ENCODE measurements at regions not wholly inside any gene's neighbourhood (a gene's known extent, or its start where the extent isn't known, plus 50 kb on each side); places are given as distances from the start of the nearest gene placed in this dataset.

DNA sequence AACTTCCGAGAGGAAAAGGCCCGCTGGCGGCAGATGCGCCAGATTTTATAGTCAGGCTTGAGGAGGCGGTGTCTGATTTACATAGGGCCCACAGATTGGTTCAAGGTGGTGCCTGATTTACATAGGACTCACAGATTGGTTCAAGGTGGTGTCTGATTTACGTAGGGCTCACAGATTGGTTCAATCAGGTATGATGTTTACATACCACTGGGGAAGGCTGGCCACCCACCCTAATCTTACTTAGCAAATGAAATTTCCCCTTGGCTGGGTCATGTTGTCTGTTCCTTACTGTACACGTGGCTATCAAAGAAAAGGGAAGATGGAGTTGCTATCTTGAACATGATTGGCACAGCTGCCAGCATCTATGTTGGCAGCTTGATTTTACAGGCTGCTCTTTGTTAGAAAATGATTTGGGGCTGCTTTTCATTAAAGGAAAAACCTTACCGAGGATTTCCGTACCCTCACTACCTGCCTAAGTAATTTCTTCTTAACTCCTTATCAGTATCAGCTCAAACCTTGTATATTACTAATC lies 96.3 kb downstream of the SETD4 start:
- TF ChIP-seq, protein P1, sequence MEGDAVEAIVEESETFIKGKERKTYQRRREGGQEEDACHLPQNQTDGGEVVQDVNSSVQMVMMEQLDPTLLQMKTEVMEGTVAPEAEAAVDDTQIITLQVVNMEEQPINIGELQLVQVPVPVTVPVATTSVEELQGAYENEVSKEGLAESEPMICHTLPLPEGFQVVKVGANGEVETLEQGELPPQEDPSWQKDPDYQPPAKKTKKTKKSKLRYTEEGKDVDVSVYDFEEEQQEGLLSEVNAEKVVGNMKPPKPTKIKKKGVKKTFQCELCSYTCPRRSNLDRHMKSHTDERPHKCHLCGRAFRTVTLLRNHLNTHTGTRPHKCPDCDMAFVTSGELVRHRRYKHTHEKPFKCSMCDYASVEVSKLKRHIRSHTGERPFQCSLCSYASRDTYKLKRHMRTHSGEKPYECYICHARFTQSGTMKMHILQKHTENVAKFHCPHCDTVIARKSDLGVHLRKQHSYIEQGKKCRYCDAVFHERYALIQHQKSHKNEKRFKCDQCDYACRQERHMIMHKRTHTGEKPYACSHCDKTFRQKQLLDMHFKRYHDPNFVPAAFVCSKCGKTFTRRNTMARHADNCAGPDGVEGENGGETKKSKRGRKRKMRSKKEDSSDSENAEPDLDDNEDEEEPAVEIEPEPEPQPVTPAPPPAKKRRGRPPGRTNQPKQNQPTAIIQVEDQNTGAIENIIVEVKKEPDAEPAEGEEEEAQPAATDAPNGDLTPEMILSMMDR (IDR thresholded peaks at IDR 0.05; ENCODE audit: borderline replicate concordance): no peak
- Histone ChIP-seq H3K27ac (replicated peaks) (no peak overlapping the region), H3K9me3 (replicated peaks) (no peaks in the 10 kb centered on the region), H3K36me3 (no peaks in the 10 kb centered on the region), H3K4me3 (no peak overlapping the region), H3K4me1 (no peaks in the 10 kb centered on the region), H3K27me3 (ENCODE audit: low read depth) (peaks cover 53% of the 10 kb centered on the region)
- intact Hi-C loops (cut with micrococcal nuclease): no loop called here
- DNase-seq: no peak

DNA sequence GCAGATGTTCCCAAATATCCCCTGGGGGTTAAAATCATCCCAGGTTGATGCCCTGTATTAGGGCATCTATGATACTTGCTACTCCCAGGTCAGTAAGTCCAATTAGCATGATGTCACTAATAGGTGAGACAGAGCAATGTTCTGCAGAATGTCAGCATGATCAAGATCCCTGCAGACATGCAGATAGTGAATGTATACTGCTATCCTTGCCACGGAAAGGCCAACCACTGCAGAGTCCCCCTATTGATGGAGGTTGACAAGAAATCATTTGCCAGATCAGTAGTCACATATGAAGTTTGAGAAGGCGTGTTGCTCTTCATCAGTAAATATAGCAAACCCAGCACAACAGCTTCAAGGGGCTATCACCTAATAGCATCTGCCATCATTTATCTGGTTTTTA lies 97.4 kb downstream of the SETD4 start:
- no peaks in the 10 kb centered on the region for H3K36me3 ChIP-seq
- no peaks in the 10 kb centered on the region for H3K4me1 ChIP-seq
- intact Hi-C loops (cut with micrococcal nuclease): no loop called here
- H3K4me3 ChIP-seq: no peak overlapping the region
- peaks cover 54% of the 10 kb centered on the region for H3K27me3 ChIP-seq (ENCODE audit: low read depth)
- no peaks in the 10 kb centered on the region for H3K9me3 ChIP-seq (replicated peaks)
- DNase-seq: no peak
- TF ChIP-seq, protein P1 (IDR thresholded peaks at IDR 0.05; ENCODE audit: borderline replicate concordance): no peak
- H3K27ac ChIP-seq (replicated peaks): no peak overlapping the region

DNA sequence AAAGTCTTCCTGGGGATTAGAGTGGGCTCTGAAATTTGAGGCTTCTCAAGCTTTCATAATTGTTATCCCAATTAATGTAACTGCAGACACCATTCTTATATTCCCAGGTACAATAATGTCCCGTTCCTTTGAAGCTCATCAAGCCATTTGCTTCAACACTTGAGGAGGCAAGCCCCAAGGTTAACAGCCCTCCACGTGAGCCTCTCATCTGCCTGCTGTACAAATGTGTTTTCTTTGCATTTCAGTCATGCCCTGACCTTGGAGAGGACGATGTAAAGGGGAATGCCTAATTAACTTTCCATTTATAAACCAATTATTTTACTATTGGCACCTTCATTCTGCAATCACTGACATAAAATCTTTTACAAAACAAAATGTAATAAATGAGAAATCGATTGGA lies 106.3 kb downstream of the SETD4 start:
- DNase-seq: no peak
- no peak overlapping the region for H3K4me3 ChIP-seq
- intact Hi-C loops (cut with micrococcal nuclease): no loop called here
- H3K36me3 ChIP-seq: no peaks in the 10 kb centered on the region
- H3K9me3 ChIP-seq (replicated peaks): no peaks in the 10 kb centered on the region
- no peak overlapping the region for H3K27ac ChIP-seq (replicated peaks)
- H3K27me3 ChIP-seq (ENCODE audit: low read depth): peaks cover 48% of the 10 kb centered on the region
- TF ChIP-seq, protein P1 (IDR thresholded peaks at IDR 0.05; ENCODE audit: borderline replicate concordance): no peak
- no peaks in the 10 kb centered on the region for H3K4me1 ChIP-seq

DNA sequence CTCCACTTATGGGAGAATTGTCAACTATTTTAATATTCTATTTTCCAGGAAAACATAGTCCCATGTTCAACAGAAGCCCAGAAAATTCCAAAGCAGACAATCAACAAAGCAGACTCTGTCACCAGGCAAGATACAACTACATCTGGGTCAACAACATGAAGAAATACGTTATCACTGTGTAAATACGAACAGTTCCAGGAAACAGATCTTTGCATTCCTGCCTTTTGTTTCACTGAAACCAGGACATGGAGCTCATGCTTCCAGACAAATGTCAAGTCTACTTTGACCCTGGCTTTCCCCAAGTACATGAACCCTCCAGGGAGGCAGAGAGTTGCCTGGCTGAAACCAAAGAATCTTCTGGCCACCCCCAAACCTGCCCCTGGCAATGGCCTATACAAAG lies 106.7 kb downstream of the SETD4 start:
- H3K36me3 ChIP-seq: no peaks in the 10 kb centered on the region
- intact Hi-C loops (cut with micrococcal nuclease): no loop called here
- no peak overlapping the region for H3K27ac ChIP-seq (replicated peaks)
- TF ChIP-seq, protein P1 (IDR thresholded peaks at IDR 0.05; ENCODE audit: borderline replicate concordance): no peak
- H3K27me3 ChIP-seq (ENCODE audit: low read depth): peaks cover 48% of the 10 kb centered on the region
- DNase-seq: no peak
- no peak overlapping the region for H3K4me3 ChIP-seq
- no peaks in the 10 kb centered on the region for H3K9me3 ChIP-seq (replicated peaks)
- H3K4me1 ChIP-seq: no peaks in the 10 kb centered on the region

DNA sequence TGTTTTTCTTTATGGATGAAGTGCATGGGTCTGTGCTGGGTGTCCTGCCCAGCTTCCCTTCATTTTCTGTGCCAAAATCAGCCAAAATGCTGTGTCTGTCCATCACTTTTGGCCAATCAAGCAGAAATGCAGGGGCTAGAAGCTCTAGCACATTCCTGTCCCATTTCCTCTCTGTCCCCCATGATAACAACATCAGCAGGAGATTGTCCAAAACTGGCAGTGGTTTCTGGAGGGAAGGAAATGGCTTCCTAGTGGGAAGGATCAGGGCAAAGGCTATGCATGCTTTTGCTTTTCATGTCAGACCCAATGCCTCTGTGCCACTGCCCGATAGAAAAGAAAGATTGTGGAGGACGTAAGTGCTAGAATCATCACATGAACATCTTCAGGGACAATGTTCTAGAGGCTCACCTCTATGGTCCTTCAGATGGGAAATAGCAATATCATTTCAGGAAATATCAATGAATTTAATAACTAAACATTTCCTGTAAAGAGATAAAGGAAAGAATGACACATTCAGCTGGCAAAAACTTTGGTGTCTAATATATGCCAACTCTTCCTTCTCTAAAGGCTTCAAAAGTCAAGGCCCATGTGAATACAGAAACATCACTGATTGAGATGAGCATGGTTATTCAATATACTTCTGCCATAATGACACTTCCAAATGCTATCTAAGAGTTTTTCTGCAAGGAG lies 107.5 kb downstream of the SETD4 start:
- Histone ChIP-seq H3K4me1 (no peaks in the 10 kb centered on the region), H3K27ac (replicated peaks) (no peak overlapping the region), H3K27me3 (ENCODE audit: low read depth) (peaks cover 45% of the 10 kb centered on the region), H3K36me3 (no peaks in the 10 kb centered on the region), H3K4me3 (no peak overlapping the region), H3K9me3 (replicated peaks) (no peaks in the 10 kb centered on the region)
- intact Hi-C loops (cut with micrococcal nuclease): no loop called here
- TF ChIP-seq, protein P1 (IDR thresholded peaks at IDR 0.05; ENCODE audit: borderline replicate concordance): no peak
- DNase-seq: no peak

Data from left ventricle myocardium inferior (tissue), 1 donor.